Gastroesophageal sphincter (tissue), 2 donors: ENCODE measurements at regions not wholly inside any gene's neighbourhood (a gene's known extent, or its start where the extent isn't known, plus 50 kb on each side); places are given as distances from the start of the nearest gene placed in this dataset.

Source experiments
- EP300 ChIP-seq: sonication (generic); formaldehyde crosslinking; IDR thresholded peaks from one replicate; pipeline ENCODE4 v1.6.1; 2017; ENCODE audit warnings: antibody characterized with exemption, mild to moderate bottlenecking
- POLR2AphosphoS5 ChIP-seq: sonication (generic); formaldehyde crosslinking; IDR thresholded peaks from one replicate; pipeline ENCODE4 v1.6.1; 2017; ENCODE audit warnings: antibody characterized with exemption

DNA sequence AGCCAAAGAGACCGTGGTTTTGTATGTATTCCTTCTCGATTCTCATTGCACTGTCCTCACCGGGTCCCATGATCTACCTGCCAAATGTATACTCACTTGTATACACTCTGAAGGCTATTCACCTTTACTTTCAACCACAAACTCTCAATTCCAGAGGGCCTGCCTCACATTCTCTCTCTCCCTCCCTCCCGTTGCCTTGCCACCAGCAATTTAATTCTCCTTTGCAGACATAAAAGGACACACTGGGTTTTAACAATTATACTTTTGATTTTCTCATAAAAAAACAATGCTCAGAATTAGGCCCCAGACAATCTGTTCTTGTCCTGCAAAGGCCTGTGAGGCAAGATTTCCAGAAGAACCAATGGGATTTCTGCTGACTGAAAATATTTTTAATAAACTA lies 265.1 kb upstream of the PSMD7 start:
- no peak for TF ChIP-seq EP300
- TF ChIP-seq POLR2AphosphoS5: no peak
